GM19238 (cell line): ENCODE measurements at regions not wholly inside any gene's neighbourhood (a gene's known extent, or its start where the extent isn't known, plus 50 kb on each side); places are given as distances from the start of the nearest gene placed in this dataset.
"Not testable (repeated sequence)": the region's sequence is repeated elsewhere in the genome, so short reads cannot be mapped to it uniquely, and the experiment has no call there.

Experiments
- DNase-seq: peaks from one replicate; pipeline ENCODE4 v3.0.0; 2011; ENCODE audit warnings: low spot score; ENCODE audit not compliant: insufficient read length

GRCh38 chr6:135647521-135647920 lies 150.0 kb upstream of the AHI1 start:
- DNase-seq, result no peak

DNA sequence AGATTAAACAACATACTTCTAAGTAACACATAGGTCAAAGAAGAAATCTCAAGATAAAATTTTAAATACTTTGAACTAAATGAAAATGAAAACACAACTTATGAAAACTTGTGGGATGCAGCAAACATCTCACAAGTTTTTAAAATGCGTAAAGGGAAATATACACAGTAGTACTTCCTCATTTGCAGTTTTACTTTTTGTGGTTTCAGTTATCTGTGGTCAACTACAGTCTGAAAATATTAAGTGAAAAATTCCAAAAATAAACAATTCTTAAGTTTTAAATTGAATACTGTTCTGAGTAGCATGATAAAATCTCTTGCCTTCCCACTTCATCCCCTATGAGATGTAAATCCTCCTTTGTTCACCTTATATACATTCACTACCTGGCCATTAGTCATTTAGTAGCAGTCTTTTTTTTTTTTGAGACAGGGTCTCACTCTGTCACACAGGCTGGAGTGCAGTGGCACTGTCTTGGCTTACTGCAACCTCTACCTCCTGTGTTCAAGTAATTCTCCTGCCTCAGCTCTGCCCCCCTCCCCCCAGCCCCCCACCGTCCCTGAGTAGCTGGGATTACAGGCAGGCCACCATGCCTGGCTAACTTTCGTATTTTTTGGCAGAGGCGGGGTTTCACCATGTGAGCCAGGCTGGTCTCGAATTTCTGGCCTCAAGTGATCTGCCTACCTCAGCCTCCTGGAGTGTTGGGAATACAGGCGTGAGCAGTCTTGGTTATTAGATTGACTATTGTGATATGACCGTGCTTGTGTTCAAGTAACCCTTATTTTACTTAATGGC lies 154.6 kb upstream of the AHI1 start:
- no peak for DNase-seq

DNA sequence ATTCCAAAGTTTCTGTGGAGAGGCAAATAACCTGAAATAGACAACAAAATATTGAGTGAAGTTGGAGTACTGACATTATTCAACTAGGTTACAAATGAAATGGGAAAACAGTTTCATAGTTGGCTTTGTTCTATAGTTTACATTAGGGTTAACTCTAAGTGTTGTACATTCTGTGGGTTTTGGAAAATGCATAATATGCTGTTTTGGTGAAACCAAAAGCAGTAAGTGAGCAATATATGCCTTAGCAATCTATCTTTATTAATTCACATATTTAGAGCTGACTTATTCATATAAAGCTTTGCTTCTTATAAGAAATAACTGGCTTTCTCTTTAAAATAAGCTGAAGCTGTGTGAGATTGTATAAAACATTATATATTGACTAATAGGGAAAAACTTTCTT lies 157.5 kb upstream of the AHI1 start:
- no peak for DNase-seq

- no peak for DNase-seq
These were observed 159.7 kb upstream of the AHI1 start for GRCh38 chr6:135657207-135657606.

- no peak for DNase-seq
These were observed 160.9 kb upstream of the AHI1 start for GRCh38 chr6:135658481-135658880.

GRCh38 chr6:135658916-135659315 lies 161.4 kb upstream of the AHI1 start:
- DNase-seq, result no peak

DNA sequence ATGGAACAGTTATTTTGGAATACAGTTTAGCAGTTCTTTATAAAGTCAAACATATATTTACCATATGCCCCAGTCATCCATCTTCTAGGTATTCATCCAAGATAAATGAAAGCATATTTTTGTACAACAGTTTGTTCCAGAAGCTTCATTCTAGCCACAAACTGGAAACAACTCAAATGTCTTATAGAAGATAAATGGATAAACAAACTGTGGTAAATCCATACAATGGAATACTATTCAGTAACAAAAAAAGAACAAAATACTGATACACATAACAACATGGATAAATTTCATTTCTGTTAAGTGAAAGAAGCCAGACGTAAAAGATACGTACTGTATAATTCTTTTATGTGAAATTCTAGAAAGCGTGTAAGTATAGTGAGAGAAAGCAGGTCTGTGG lies 167.0 kb upstream of the AHI1 start:
- DNase-seq, result no peak

DNA sequence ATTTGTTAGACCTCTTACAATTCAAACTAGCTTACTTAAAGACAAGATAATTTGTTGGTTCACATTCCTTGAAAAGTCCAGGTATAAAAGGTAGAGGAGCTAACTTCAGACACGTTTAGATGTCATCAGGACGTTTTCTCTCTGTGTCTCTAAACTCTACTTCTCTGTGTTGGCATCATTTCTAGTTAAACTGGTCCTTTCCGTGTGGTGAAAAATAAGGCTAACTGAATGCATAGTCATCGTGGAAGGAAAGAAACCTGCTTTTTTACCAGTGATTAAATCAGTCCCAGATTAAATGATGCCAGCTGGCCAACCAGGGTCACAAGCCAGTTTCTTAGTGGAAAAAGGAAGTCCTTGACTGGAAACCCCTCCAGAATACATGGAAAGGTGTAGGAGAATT lies 168.4 kb upstream of the AHI1 start:
- DNase-seq, result no peak

DNA sequence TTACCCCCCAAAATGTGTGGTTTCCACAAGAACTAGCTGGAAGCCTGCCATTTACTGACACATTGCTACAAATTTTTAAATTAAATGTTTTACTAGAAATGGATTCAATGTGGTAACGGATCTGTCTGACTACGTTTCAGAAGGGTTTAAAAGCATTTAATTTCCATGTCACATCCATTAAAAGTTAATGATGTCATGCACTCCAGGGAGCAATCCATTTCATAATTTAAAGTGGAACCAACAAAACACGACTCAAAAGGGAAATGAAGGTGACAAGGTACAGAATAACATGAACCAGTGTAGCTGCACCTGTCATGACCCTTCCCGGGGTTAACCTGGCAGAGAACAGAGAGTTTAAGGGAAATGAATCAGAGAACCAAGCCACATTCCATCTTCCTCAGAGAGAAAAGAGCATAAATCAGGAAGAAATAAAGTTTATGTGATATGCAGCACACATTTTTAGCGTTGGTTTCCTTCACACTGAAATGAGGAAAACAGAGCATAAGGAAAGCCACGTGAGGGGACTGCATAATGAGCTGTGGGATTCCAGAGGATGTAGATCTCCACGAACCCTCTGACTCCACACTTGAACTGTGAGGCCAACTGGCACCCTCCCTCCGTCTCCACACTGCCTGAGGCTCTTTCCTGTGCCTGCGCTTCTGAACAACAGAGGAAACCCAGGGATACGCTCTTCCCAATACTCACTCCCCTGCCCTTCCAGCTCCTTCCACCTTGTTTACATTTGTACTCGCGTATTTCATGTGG lies 170.3 kb upstream of the AHI1 start:
- DNase-seq, result no peak

GRCh38 chr6:135672256-135672655 lies 174.7 kb upstream of the AHI1 start:
- no peak for DNase-seq

DNA sequence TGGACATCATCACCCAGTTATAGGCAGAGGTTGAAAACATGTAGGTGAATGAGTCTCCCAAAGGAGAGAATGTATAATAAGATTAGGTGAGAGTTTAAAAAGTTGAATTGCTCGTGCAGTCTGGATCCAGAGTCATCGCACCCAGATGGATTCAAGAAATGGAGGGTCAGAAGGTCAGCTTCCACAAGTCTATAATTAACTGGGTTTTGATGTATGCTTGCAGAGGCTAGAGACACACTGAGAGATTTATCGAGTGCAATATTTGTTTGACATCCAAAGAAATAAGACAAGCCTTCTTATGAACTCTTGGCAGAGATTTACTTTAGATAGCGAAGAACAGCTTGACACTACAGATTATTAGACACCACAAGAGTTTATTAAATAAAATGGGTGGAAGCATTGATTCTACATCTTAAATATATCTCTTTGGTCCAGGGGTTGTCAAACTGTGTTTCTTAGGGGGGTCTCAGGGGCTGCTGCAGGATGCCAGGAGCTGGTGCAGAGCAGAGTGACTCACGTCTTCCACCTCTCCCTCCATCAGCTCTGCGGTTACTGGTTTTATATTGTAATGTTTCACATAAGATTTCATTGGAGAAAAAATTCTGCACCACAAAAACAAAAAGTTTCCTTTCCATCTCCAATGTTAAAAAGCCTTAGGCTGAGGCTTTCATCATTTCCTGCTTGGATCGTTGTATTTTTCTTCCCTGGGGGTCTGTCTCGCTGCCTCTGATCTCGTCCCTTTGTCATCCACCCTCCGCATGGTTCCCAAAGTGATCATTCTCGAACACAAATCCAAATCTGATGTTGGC lies 176.2 kb upstream of the AHI1 start:
- DNase-seq, result no peak

DNA sequence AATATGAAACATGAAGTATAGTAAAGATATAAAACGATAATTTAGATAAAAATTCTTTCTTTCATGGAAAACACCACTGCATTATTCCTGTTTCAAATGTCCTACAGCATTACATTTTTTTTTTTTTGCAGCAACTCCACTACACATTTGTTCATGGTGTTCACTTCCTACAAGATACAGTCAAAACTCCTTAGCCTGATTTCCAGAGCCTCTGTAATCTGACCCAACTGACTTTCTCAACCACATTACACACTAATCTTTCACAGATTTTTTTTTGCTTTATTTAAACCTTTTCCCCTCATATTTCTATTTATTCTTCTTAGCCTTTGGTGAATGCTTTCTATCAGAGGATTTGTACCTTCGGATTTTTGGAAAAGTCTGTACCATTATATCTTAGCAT lies 176.5 kb upstream of the PDE7B start:
- no peak for DNase-seq

- no peak for DNase-seq
These were observed 175.6 kb upstream of the PDE7B start for GRCh38 chr6:135675862-135676261.

GRCh38 chr6:135680964-135681913 lies 170.3 kb upstream of the PDE7B start:
- DNase-seq, result no peak

DNA sequence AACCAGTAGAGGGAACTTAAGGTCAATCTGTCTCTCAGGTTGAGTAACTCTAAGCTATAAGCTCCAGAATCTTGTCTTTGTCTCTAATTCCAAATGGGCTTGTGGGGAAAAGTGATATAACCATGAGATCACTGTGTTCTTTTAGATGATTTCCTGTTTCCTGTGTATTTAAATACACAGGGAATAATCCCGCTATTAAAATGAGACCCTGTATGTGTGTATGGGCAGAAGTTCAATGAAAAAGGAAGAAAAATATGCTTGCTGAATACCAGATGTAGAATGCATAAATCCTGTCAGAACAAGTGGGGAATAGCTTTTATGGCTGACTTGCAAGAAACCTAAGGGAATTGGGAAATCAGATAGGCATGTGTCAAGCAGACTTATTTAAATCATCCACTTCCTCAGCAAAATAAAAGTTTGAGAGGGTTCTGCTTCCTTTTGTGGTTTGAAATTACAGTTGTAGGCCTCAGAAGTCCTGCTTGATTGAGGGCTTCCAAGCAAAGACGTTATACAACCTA lies 164.7 kb upstream of the PDE7B start:
- DNase-seq, result no peak

DNA sequence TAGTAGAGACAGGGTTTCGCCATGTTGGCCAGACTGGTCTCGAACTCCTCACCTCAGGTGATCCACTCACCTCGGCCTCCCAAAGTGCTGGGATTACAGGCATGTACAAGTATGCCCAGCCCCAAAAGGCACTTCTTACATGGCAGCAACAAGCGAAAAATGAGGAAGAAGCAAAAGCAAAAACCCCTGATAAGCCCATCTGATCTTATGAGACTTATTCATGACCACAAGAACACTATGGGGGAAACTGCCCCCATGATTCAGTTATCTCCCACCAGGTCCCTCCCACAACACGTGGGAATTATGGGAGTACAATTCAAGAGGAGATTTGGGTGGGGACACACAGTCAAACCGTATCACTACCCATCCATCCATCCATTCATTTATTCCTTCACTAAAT lies 163.0 kb upstream of the PDE7B start:
- DNase-seq, result not testable (repeated sequence)

DNA sequence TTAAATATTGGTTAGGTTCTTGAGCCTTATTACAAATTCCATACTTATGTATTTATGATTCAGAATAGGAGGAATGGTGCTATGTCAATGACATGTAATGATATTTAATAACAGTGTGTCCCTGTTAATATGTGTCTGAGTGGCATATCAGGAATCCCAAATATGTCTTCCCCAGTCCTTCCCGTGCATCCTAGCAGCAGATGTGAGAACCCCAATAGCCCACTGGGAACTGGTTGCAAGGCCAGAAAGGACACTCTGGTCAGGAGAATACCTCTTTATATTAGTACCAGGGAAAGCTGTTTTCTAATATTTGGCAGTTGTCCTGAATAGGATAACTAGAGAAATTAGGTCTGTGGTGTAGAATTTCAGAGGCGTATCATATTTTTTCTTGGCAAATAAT lies 159.1 kb upstream of the PDE7B start:
- DNase-seq, result no peak

- DNase-seq, result no peak
These were observed 157.6 kb upstream of the PDE7B start for GRCh38 chr6:135693811-135694370.

DNA sequence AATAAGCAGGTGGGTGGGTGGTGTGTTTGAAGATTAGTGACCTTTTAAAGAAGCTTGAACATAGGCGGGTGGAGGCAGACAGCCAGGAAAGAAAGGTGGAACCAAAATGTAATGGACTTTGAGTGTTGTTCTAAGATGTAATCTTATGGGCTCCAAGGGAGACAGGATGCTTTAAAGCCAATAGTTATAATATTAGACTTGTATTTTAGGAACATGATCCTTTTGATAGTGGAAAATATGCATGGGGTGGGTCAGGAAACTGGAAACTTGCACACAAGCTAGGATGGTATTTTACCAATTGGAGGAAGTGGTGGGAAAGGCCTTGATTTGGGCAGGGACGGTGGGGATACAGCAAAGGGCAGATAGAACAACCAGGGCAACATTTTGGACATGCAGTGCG lies 151.8 kb upstream of the PDE7B start:
- no peak for DNase-seq

- no peak for DNase-seq
These were observed 150.1 kb upstream of the PDE7B start for GRCh38 chr6:135701426-135701825.
